ENCODE measurements at regions not wholly inside any gene's neighbourhood (a gene's known extent, or its start where the extent isn't known, plus 50 kb on each side); places are given as distances from the start of the nearest gene placed in this dataset.

DNA sequence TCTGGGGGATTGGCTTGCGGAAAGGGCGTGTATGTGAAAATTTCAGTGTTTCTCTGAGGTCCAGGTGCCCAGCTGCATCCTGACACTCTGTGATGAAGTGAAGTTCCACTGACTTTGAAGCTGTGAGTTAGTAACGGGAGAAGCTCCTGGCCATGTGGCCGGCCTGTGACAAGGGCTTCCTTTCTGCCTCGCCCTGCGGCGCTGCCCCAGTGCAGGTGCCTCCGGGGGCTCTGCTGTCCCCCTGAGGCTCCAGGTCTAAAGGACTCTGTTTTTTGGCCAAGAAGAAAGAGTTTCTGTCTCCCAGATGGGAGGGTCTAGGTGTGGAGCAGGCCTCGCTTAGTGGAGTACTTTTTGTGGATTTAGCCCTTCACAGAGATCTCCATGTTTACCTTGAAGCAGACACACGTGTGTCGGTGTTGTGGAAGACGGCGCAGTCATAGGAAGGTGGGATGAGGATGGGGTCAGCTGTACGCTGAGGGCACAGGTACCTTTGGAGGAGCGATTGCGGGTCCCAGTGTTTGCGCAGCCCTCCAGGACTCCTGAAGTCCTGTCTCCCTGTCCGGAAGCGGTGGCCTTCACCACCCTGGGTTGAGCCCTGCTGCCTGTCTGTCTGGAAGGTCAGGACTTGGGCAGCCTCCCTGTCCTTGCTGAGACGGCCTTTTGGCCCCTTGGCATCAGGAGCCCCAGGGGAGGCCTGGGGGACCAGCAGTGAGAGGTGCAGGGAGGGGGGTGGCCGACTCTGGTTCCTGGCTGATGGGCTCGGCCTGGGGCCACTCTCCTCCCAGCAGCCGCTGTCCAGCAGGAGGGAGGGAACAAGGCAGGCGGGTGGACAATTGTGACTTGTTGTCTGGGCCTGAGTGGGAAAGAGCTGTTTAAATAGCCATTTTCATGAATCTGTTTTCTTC, 1249.3 kb downstream of the BRD1 start:
- intact Hi-C loops (cut with micrococcal nuclease), result no loop called here
- TF ChIP-seq, protein P1, sequence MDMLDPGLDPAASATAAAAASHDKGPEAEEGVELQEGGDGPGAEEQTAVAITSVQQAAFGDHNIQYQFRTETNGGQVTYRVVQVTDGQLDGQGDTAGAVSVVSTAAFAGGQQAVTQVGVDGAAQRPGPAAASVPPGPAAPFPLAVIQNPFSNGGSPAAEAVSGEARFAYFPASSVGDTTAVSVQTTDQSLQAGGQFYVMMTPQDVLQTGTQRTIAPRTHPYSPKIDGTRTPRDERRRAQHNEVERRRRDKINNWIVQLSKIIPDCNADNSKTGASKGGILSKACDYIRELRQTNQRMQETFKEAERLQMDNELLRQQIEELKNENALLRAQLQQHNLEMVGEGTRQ (IDR thresholded peaks at IDR 0.05; ENCODE audit: low read depth, low read length), result no peak
- TF ChIP-seq, protein P2, sequence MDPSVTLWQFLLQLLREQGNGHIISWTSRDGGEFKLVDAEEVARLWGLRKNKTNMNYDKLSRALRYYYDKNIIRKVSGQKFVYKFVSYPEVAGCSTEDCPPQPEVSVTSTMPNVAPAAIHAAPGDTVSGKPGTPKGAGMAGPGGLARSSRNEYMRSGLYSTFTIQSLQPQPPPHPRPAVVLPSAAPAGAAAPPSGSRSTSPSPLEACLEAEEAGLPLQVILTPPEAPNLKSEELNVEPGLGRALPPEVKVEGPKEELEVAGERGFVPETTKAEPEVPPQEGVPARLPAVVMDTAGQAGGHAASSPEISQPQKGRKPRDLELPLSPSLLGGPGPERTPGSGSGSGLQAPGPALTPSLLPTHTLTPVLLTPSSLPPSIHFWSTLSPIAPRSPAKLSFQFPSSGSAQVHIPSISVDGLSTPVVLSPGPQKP (IDR thresholded peaks at IDR 0.05; ENCODE audit: borderline replicate concordance, low read depth, low read length), result no peak
- TF ChIP-seq RFX5 (IDR thresholded peaks at IDR 0.05; ENCODE audit: low read depth, low read length) (no peak), FOS (IDR thresholded peaks at IDR 0.05; ENCODE audit: low read depth, low read length) (no peak), CHD1 (IDR thresholded peaks at IDR 0.05; ENCODE audit: low read depth, low read length) (no peak), MAZ (IDR thresholded peaks at IDR 0.05; ENCODE audit: borderline replicate concordance, low read depth, low read length) (no peak), CEBPB (IDR thresholded peaks at IDR 0.05; ENCODE audit: low read depth, low read length) (no peak), RAD21 (IDR thresholded peaks at IDR 0.05; ENCODE audit: low read length) (no peak), SMC3 (IDR thresholded peaks at IDR 0.05; ENCODE audit: low read depth, low read length) (no peak), BHLHE40 (IDR thresholded peaks at IDR 0.05; ENCODE audit: low read depth, low read length) (no peak), POLR2A (IDR thresholded peaks at IDR 0.05; ENCODE audit: low read depth, low read length) (no peak)
- no peak overlapping the region for H2BK5ac ChIP-seq (ENCODE audit: low read depth, low read length, poor library complexity, severe bottlenecking)
- WGBS, 2 experiments (ENCODE audit: extremely low coverage in 2 of 2, insufficient read length in 1 of 2), result 91% methylated on average over 8 of the region's 24 CpGs; no CpG with 5 or more reads in 1 of the 2 experiments
- no peak overlapping the region for H3K4me2 ChIP-seq (ENCODE audit: low read depth, low read length)
- BruUV-seq (replicated peaks), result no TSS peak
- no peak overlapping the region for H4K91ac ChIP-seq (ENCODE audit: insufficient read depth, low read depth, low read length)
- no peak overlapping the region for H3K18ac ChIP-seq (ENCODE audit: low read depth, low read length)
- no peak overlapping the region for H3K56ac ChIP-seq (ENCODE audit: extremely low read depth, insufficient read depth, low read length)
- H2AFZ ChIP-seq (replicated peaks; ENCODE audit: low read length, poor library complexity), result no peak overlapping the region
- H3K79me1 ChIP-seq (ENCODE audit: low read depth in 1 of 2, low read length in 2 of 2), result no peaks in the 10 kb centered on the region
- no peak overlapping the region for H3K4me3 ChIP-seq (ENCODE audit: insufficient read depth, low read depth, low read length)
- H4K5ac ChIP-seq (ENCODE audit: low read depth, low read length), result no peak overlapping the region
- peaks cover 9% of the 10 kb centered on the region for H3K9me3 ChIP-seq (ENCODE audit: control insufficient read depth, insufficient read depth, low read length)
- H2BK20ac ChIP-seq (ENCODE audit: low read depth, low read length), result no peak overlapping the region
- no peaks in the 10 kb centered on the region for H3K4me1 ChIP-seq (ENCODE audit: control insufficient read depth, insufficient read depth, low read length)
- ChIA-PET POLR2A (ENCODE audit: unreplicated experiment) (no interaction called here), CTCF (no interaction called here)
- H3K23ac ChIP-seq (ENCODE audit: low read depth, low read length), result no peak overlapping the region
- no peak overlapping the region for H2AK9ac ChIP-seq (replicated peaks; ENCODE audit: low read depth, low read length, poor library complexity)
- dilution Hi-C loops (cut with HindIII; ENCODE audit: low sequenced_read_pairs, unreplicated experiment), result no loop called here
- no peaks in the 10 kb centered on the region for H4K20me1 ChIP-seq (ENCODE audit: insufficient read depth, low read length)
- H3K9ac ChIP-seq (ENCODE audit: low read depth, low read length), result no peak overlapping the region
- H2AK5ac ChIP-seq (ENCODE audit: low read depth, low read length), result no peak overlapping the region
- H3K4ac ChIP-seq (ENCODE audit: low read depth, low read length), result no peak overlapping the region
- no peak for DNase-seq
- no peak overlapping the region for H3K27ac ChIP-seq (ENCODE audit: insufficient read depth, low read length)
- H3K14ac ChIP-seq (replicated peaks; ENCODE audit: low read depth, low read length), result no peak overlapping the region
- in situ Hi-C loops (cut with MboI; ENCODE audit: low sequenced_read_pairs), result no loop called here
- no peak overlapping the region for H2BK120ac ChIP-seq (ENCODE audit: low read depth, low read length)
- no peak overlapping the region for H4K8ac ChIP-seq (ENCODE audit: low read depth in 2 of 2, low read length in 2 of 2)
- H2BK15ac ChIP-seq (ENCODE audit: low read depth, low read length), result no peak overlapping the region
- H3K27me3 ChIP-seq (ENCODE audit: control insufficient read depth, insufficient read depth, low read length), result no peaks in the 10 kb centered on the region; the same call in 1 of the 2 replicates
- no peak for ATAC-seq (ENCODE audit: low read depth)
- H3K9me1 ChIP-seq (ENCODE audit: insufficient read depth, low read length), result no peaks in the 10 kb centered on the region
- no peaks in the 10 kb centered on the region for H3K36me3 ChIP-seq (ENCODE audit: control insufficient read depth, insufficient read depth, low read length)

All from IMR-90 (cell line).